ENCODE measurements at regions not wholly inside any gene's neighbourhood (a gene's known extent, or its start where the extent isn't known, plus 50 kb on each side); places are given as distances from the start of the nearest gene placed in this dataset.

DNA sequence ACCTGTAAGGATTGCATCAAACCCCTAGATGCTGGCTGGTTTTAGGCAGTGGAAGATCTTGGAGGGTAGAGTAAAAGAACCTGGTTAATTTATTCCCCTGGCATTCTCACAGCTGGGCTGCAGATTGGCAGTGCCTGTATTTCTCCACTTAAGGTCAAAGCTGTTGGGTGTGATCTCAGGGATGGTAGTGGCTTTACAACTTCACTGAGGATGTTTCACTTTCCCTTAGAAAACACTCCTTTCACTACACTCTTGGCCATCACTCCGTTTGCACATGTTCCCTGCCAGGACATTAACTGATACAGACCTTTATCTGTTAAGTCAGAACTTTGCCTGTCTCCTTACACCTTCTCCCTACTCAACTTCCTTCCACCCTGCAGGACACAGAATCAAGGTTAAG is 779.1 kb upstream of the SEMA6D start:
- TF ChIP-seq, protein P1, sequence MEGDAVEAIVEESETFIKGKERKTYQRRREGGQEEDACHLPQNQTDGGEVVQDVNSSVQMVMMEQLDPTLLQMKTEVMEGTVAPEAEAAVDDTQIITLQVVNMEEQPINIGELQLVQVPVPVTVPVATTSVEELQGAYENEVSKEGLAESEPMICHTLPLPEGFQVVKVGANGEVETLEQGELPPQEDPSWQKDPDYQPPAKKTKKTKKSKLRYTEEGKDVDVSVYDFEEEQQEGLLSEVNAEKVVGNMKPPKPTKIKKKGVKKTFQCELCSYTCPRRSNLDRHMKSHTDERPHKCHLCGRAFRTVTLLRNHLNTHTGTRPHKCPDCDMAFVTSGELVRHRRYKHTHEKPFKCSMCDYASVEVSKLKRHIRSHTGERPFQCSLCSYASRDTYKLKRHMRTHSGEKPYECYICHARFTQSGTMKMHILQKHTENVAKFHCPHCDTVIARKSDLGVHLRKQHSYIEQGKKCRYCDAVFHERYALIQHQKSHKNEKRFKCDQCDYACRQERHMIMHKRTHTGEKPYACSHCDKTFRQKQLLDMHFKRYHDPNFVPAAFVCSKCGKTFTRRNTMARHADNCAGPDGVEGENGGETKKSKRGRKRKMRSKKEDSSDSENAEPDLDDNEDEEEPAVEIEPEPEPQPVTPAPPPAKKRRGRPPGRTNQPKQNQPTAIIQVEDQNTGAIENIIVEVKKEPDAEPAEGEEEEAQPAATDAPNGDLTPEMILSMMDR (IDR thresholded peaks at IDR 0.05), result no peak
- TF ChIP-seq POLR2A (IDR thresholded peaks at IDR 0.05), result no peak

Measured in uterus (tissue), 2 donors.